ENCODE measurements at regions not wholly inside any gene's neighbourhood (a gene's known extent, or its start where the extent isn't known, plus 50 kb on each side); places are given as distances from the start of the nearest gene placed in this dataset.

GRCh38 chr3:90129730-90130129 is 1022.3 kb downstream of the EPHA3 start:
- Histone ChIP-seq H3K9me3 (ENCODE audit: insufficient read depth in 2 of 2, low read depth in 1 of 2, low read length in 1 of 2) (0 out of 4 replicates have a peak, but pooled peaks cover 0 to 3% of the 10 kb centered on the region in 2 experiments), H2BK12ac (ENCODE audit: low read depth, low read length) (no peak overlapping the region), H3K23ac (ENCODE audit: insufficient read length) (no peak overlapping the region), H2AK5ac (ENCODE audit: low read depth, low read length) (no peak overlapping the region), H3K4me2 (ENCODE audit: insufficient read depth in 1 of 2, low read depth in 2 of 2, low read length in 2 of 2) (no peak overlapping the region), H4K20me1 (replicated peaks in 1 of 2; ENCODE audit: control insufficient read depth in 1 of 2, insufficient read depth in 2 of 2, low read length in 2 of 2) (no peaks in the 10 kb centered on the region), H3K4ac (replicated peaks; ENCODE audit: insufficient read length, low read depth, low read length) (no peak overlapping the region), H3K56ac (replicated peaks; ENCODE audit: insufficient read length, low read depth, low read length) (no peak overlapping the region), H3K36me3 (ENCODE audit: control insufficient read depth in 2 of 4, insufficient read depth in 4 of 4, low read length in 3 of 4) (no peaks in the 10 kb centered on the region), H2BK20ac (ENCODE audit: low read length) (no peak overlapping the region), H2BK15ac (ENCODE audit: low read length) (no peak overlapping the region), H3K4me3 (ENCODE audit: extremely low read depth in 1 of 4, insufficient read depth in 2 of 4, low read depth in 3 of 4, low read length in 4 of 4) (no peak overlapping the region), H3K18ac (ENCODE audit: extremely low read depth, low read length) (no peak overlapping the region), H4K5ac (ENCODE audit: insufficient read length, low read depth, low read length) (no peak overlapping the region), H3K27me3 (replicated peaks in 1 of 4; ENCODE audit: control insufficient read depth in 3 of 4, extremely low read depth in 1 of 4, insufficient read depth in 3 of 4, low read length in 3 of 4) (no peaks in the 10 kb centered on the region), H3K79me1 (ENCODE audit: low read depth, low read length) (no peaks in the 10 kb centered on the region), H3K14ac (ENCODE audit: insufficient read length) (no peak overlapping the region), H3K4me1 (replicated peaks in 1 of 4; ENCODE audit: control insufficient read depth in 3 of 4, insufficient read depth in 4 of 4, low read length in 3 of 4) (no peaks in the 10 kb centered on the region), H2AFZ (ENCODE audit: low read length) (no peak overlapping the region), H2BK5ac (ENCODE audit: low read depth, low read length) (no peak overlapping the region), H3K9ac (replicated peaks in 1 of 4; ENCODE audit: extremely low read depth in 1 of 4, low read depth in 3 of 4, low read length in 3 of 4) (no peak overlapping the region), H2BK120ac (replicated peaks; ENCODE audit: low read depth, low read length) (no peak overlapping the region), H4K8ac (ENCODE audit: extremely low read depth, insufficient read depth, low read length) (no peak overlapping the region), H3K79me2 (ENCODE audit: control insufficient read depth in 1 of 2, insufficient read depth in 2 of 2, low read length in 2 of 2) (no peaks in the 10 kb centered on the region), H4K91ac (replicated peaks; ENCODE audit: insufficient read length, low read length) (no peak overlapping the region), H3K27ac (ENCODE audit: low read depth, low read length) (no peak overlapping the region), H3K23me2 (ENCODE audit: low read depth, low read length) (no peaks in the 10 kb centered on the region)
- 86% methylated on average over 3 of the region's 3 CpGs; no CpG with 5 or more reads in 1 of the 2 experiments for WGBS, 2 experiments (ENCODE audit: extremely low coverage in 1 of 2, insufficient coverage in 1 of 2, insufficient read length in 1 of 2, insufficient replicate concordance in 2 of 2, low coverage in 1 of 2, low lambda C conversion rate in 2 of 2, missing lambda C conversion rate in 1 of 2)
- ChIA-PET POLR2A (ENCODE audit: partially characterized antibody) (no interaction called here), CTCF (ENCODE audit: partially characterized antibody) (interaction anchor here (0.9 to 1.3 kb wide), 2 partner anchors 41 to 566 kb away, joined by 3 read pairs; no protein-coding TSS in a partner anchor)
- FAIRE-seq (no peak), DNase-seq (ENCODE audit: low read depth in 1 of 2, low spot score in 2 of 2) (no peak)
- TF ChIP-seq TCF12 (IDR thresholded peaks at IDR 0.05; ENCODE audit: low read depth, low read length) = no peak
- TF ChIP-seq SP4 (IDR thresholded peaks at IDR 0.05; ENCODE audit: low read length) = no peak
- no peak for TF ChIP-seq FOSL1 (IDR thresholded peaks at IDR 0.05; ENCODE audit: insufficient read depth, low read depth, low read length)
- TF ChIP-seq SIN3A (conservative IDR thresholded peaks at IDR 0.05 in 1 of 2, IDR thresholded peaks at IDR 0.05 in 1 of 2; ENCODE audit: low read depth in 1 of 2, low read length in 2 of 2) = no peak
- no peak for TF ChIP-seq POLR2A (IDR thresholded peaks at IDR 0.05; ENCODE audit: control extremely low read depth in 1 of 2, low read depth in 2 of 2, low read length in 2 of 2)
- TF ChIP-seq YY1 (IDR thresholded peaks at IDR 0.05; ENCODE audit: low read depth, low read length) = no peak
- TF ChIP-seq SUZ12 (IDR thresholded peaks at IDR 0.05; ENCODE audit: low read length) = no peak
- TF ChIP-seq RXRA (IDR thresholded peaks at IDR 0.05; ENCODE audit: insufficient read depth, low read depth, low read length) = no peak
- TF ChIP-seq TAF1 (IDR thresholded peaks at IDR 0.05; ENCODE audit: low read depth, low read length) = no peak
- no peak for TF ChIP-seq RFX5 (IDR thresholded peaks at IDR 0.05; ENCODE audit: borderline replicate concordance, low read depth, low read length)

Data from H1 (cell line).